NT2/D1 (cell line): ENCODE measurements at regions not wholly inside any gene's neighbourhood (a gene's known extent, or its start where the extent isn't known, plus 50 kb on each side); places are given as distances from the start of the nearest gene placed in this dataset.

ENCODE experiments used
- YY1 ChIP-seq: IDR thresholded peaks from 2 replicates; pipeline ENCODE4 v1.6.1; 2011; ENCODE audit not compliant: insufficient read length, insufficient read depth
- ZNF274 ChIP-seq: IDR thresholded peaks from 2 replicates; pipeline ENCODE4 v1.6.1; 2011; ENCODE audit warnings: mild to moderate bottlenecking, low read depth, low read length

DNA sequence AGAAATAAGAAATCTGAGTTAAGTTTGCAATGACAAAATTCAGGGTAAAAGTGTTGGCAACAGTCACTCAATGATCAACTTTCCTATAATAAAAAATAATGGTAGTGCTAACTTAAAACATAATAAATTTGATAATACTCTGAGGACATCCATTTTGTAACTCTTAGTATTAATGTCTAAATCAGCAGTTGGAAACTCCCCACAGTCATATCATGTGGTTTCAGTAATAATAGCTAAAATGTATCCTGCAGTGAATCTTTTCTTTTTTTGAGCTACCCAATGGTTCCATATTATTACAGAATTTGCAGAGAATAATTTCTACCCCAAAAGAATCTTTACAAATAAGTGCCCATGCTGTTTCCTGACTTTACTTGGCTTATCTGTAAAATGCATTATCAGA lies 286.7 kb downstream of the PTPRC start:
- TF ChIP-seq YY1 (no peak), ZNF274 (no peak)
